ENCODE measurements at regions not wholly inside any gene's neighbourhood (a gene's known extent, or its start where the extent isn't known, plus 50 kb on each side); places are given as distances from the start of the nearest gene placed in this dataset.
"Not testable (repeated sequence)": the region's sequence is repeated elsewhere in the genome, so short reads cannot be mapped to it uniquely, and the experiment has no call there.

DNA sequence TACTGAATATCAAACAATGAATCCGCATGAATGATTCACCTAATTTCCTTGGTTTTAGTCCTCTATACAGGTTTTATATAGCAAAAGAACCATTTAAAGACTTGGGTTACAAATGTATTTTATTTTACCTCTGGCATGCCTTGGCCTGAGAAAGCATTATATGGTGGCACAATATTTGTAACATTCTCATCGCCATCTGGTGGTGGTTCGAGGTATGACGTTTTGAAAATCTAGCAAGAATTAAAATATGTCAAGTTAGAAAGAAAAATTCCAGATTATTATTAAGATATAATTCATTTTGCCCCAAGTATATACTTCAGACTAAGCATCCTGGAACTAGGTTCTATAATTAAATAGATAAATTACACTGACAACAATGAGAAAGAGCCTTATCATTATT, 445.9 kb downstream of the ZNF33B start:
- TF ChIP-seq, protein P1, sequence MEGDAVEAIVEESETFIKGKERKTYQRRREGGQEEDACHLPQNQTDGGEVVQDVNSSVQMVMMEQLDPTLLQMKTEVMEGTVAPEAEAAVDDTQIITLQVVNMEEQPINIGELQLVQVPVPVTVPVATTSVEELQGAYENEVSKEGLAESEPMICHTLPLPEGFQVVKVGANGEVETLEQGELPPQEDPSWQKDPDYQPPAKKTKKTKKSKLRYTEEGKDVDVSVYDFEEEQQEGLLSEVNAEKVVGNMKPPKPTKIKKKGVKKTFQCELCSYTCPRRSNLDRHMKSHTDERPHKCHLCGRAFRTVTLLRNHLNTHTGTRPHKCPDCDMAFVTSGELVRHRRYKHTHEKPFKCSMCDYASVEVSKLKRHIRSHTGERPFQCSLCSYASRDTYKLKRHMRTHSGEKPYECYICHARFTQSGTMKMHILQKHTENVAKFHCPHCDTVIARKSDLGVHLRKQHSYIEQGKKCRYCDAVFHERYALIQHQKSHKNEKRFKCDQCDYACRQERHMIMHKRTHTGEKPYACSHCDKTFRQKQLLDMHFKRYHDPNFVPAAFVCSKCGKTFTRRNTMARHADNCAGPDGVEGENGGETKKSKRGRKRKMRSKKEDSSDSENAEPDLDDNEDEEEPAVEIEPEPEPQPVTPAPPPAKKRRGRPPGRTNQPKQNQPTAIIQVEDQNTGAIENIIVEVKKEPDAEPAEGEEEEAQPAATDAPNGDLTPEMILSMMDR (IDR thresholded peaks at IDR 0.05 in 2 of 3, conservative IDR thresholded peaks at IDR 0.05 in 1 of 3; ENCODE audit: borderline replicate concordance in 1 of 3, insufficient read depth in 1 of 3, low read depth in 2 of 3, low read length in 2 of 3), result peak in 2 of 3 experiments; percentile 33 to 35; a peak in 2 of 6 replicates
- not testable (repeated sequence) for TF ChIP-seq CBX3 (IDR thresholded peaks at IDR 0.05; ENCODE audit: low read depth); POLR2AphosphoS5 (IDR thresholded peaks at IDR 0.05; ENCODE audit: low read depth, low read length); EGR1 (IDR thresholded peaks at IDR 0.05; ENCODE audit: low read depth); JUND (IDR thresholded peaks at IDR 0.05); EZH2 (IDR thresholded peaks at IDR 0.05); POLR2A (IDR thresholded peaks at IDR 0.05; ENCODE audit: borderline replicate concordance, extremely low read depth, insufficient read depth, insufficient read length); TCF7L2 (IDR thresholded peaks at IDR 0.05; ENCODE audit: borderline replicate concordance, extremely low read depth, insufficient read depth, insufficient read length); EZH2phosphoT487 (IDR thresholded peaks at IDR 0.05; ENCODE audit: borderline replicate concordance); CEBPB (IDR thresholded peaks at IDR 0.05; ENCODE audit: low read depth); ZFX (IDR thresholded peaks at IDR 0.05)
- TF ChIP-seq, protein P2, sequence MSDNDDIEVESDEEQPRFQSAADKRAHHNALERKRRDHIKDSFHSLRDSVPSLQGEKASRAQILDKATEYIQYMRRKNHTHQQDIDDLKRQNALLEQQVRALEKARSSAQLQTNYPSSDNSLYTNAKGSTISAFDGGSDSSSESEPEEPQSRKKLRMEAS (IDR thresholded peaks at IDR 0.05), result not testable (repeated sequence)
- TF ChIP-seq, protein P3, sequence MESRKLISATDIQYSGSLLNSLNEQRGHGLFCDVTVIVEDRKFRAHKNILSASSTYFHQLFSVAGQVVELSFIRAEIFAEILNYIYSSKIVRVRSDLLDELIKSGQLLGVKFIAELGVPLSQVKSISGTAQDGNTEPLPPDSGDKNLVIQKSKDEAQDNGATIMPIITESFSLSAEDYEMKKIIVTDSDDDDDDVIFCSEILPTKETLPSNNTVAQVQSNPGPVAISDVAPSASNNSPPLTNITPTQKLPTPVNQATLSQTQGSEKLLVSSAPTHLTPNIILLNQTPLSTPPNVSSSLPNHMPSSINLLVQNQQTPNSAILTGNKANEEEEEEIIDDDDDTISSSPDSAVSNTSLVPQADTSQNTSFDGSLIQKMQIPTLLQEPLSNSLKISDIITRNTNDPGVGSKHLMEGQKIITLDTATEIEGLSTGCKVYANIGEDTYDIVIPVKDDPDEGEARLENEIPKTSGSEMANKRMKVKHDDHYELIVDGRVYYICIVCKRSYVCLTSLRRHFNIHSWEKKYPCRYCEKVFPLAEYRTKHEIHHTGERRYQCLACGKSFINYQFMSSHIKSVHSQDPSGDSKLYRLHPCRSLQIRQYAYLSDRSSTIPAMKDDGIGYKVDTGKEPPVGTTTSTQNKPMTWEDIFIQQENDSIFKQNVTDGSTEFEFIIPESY (IDR thresholded peaks at IDR 0.05; ENCODE audit: extremely low read depth, insufficient replicate concordance, low read length), result not testable (repeated sequence)
